HCT116 (cell line): ENCODE measurements at regions not wholly inside any gene's neighbourhood (a gene's known extent, or its start where the extent isn't known, plus 50 kb on each side); places are given as distances from the start of the nearest gene placed in this dataset.

Experiments
- ATAC-seq: fragments of 200-7000 bp; cut with Tn5 transposase; 2 replicates; pipeline ENCODE4 v1.9.1; 2020; ENCODE audit warnings: mild to moderate bottlenecking, moderate library complexity
- BruUV-seq: library from RNA; stranded (reverse); fragments of 400-500 nt; replicated peaks from 2 replicates; lab custom pipeline; 2021; lab: Mats Ljungman, UMichigan
- CTCF ChIA-PET: fragments of 300-600 bp; sonication (Branson Sonifier 250); formaldehyde crosslinking; loops from one replicate; lab custom pipeline; 2021; ENCODE audit warnings: antibody characterized with exemption; lab: Charles Lee
- POLR2A ChIA-PET: fragments of 300-600, 350-600 bp; sonication (Branson Sonifier 250); formaldehyde crosslinking; loops from one replicate; lab custom pipeline; 2021; ENCODE audit warnings: antibody characterized with exemption; lab: Charles Lee
- RAD21 ChIA-PET, 2 experiments: fragments of 300-600 bp; sonication (Branson Sonifier 250); formaldehyde crosslinking; loops; one replicate each; lab custom pipeline; 2023; ENCODE audit warnings: low total read pairs in 2 of 2; ENCODE audit not compliant: uncharacterized antibody in 2 of 2, unreplicated experiment in 2 of 2, low non-redundant PET in 1 of 2; lab: Charles Lee
- DNase-seq: peaks from one replicate; pipeline ENCODE4 v3.0.0-alpha.2; 2010; ENCODE audit warnings: low read depth, low spot score
- H2AFZ ChIP-seq: fragments of 200-600 bp; shearing (Covaris generic), sonication (generic); 2 replicates; pipeline ENCODE4 v1.6.1; 2017; ENCODE audit warnings: low read depth, mixed run types, mixed read lengths, antibody characterized with exemption, low read length; ENCODE audit not compliant: poor library complexity, severe bottlenecking
- H3K27ac ChIP-seq: 2 replicates; pipeline ENCODE4 v1.5.1; 2012; ENCODE audit warnings: low read depth, low read length
- H3K27me3 ChIP-seq: fragments of 200-600 bp; sonication (generic); 2 replicates; pipeline ENCODE4 v1.6.1; 2016; ENCODE audit warnings: mixed run types, low read length, mixed read lengths; ENCODE audit not compliant: insufficient read depth
- H3K36me3 ChIP-seq, 2 experiments: fragments of 200-500 bp in 1 of 2; fragments of 200-600 bp in 1 of 2; sonication (Bioruptor generic) in 1 of 2; sonication (generic) in 1 of 2; 2 replicates each; pipeline versions ENCODE4 v1.5.1 to v1.6.1; 2014 to 2016; ENCODE audit warnings: low read length in 2 of 2, inconsistent platforms in 1 of 2, mixed read lengths in 1 of 2, mixed run types in 1 of 2; ENCODE audit not compliant: insufficient read depth in 2 of 2, control insufficient read depth in 1 of 2
- H3K4me1 ChIP-seq, 2 experiments: fragments of 200-600 bp in 1 of 2; sonication (generic) in 1 of 2; 2 replicates each; pipeline versions ENCODE4 v1.5.1 to v1.6.1; 2012 to 2017; ENCODE audit warnings: low read length in 2 of 2, inconsistent platforms in 1 of 2, mild to moderate bottlenecking in 1 of 2, mixed read lengths in 1 of 2, mixed run types in 1 of 2, moderate library complexity in 1 of 2; ENCODE audit not compliant: insufficient read depth in 2 of 2, control insufficient read depth in 1 of 2
- H3K4me2 ChIP-seq: fragments of 200-600 bp; sonication (generic); 2 replicates; pipeline ENCODE4 v1.6.1; 2017; ENCODE audit warnings: mixed run types, low read length, mixed read lengths
- H3K4me3 ChIP-seq, 2 experiments: fragments of 200-600 bp in 1 of 2; sonication (generic) in 1 of 2; replicated peaks in 1 of 2; 2 replicates each; pipeline ENCODE4 v1.5.1; 2011 to 2016; ENCODE audit warnings: low read length in 2 of 2, control low read depth in 1 of 2, low read depth in 1 of 2, mild to moderate bottlenecking in 1 of 2, mixed read lengths in 1 of 2, mixed run types in 1 of 2
- H3K79me2 ChIP-seq: fragments of 200-600 bp; sonication (generic); 2 replicates; pipeline ENCODE4 v1.6.1; 2017; ENCODE audit warnings: mild to moderate bottlenecking, mixed run types, low read length, moderate library complexity, mixed read lengths; ENCODE audit not compliant: insufficient read depth
- H3K9ac ChIP-seq: fragments of 200-600 bp; sonication (generic); 2 replicates; pipeline ENCODE4 v1.6.1; 2016; ENCODE audit warnings: low read length, mixed read lengths
- H3K9me2 ChIP-seq: fragments of 200-600 bp; sonication (generic), shearing (Covaris generic); 2 replicates; pipeline ENCODE4 v1.6.1; 2017; ENCODE audit warnings: mixed run types, mild to moderate bottlenecking, moderate library complexity; ENCODE audit not compliant: insufficient read depth
- H3K9me3 ChIP-seq, 2 experiments: fragments of 200-500 bp in 1 of 2; fragments of 200-600 bp in 1 of 2; sonication (Bioruptor generic) in 1 of 2; sonication (generic) in 1 of 2; 2 replicates each; pipeline ENCODE4 v1.6.1; 2014 to 2017; ENCODE audit warnings: low read length in 2 of 2, mixed read lengths in 2 of 2, inconsistent platforms in 1 of 2, low read depth in 1 of 2, mild to moderate bottlenecking in 1 of 2, mixed run types in 1 of 2, moderate library complexity in 1 of 2; ENCODE audit not compliant: control insufficient read depth in 1 of 2, insufficient read depth in 1 of 2
- H4K20me1 ChIP-seq: fragments of 200-600 bp; sonication (generic), shearing (Covaris generic); 2 replicates; pipeline ENCODE4 v1.6.1; 2017; ENCODE audit warnings: mixed run types, mild to moderate bottlenecking, moderate library complexity; ENCODE audit not compliant: insufficient read depth
- ATF3 ChIP-seq: IDR thresholded peaks from 2 replicates; pipeline ENCODE4 v1.6.1; 2012
- CBX3 ChIP-seq: IDR thresholded peaks from 2 replicates; pipeline ENCODE4 v1.6.1; 2012; ENCODE audit warnings: low read depth
- CEBPB ChIP-seq: IDR thresholded peaks from 2 replicates; pipeline ENCODE4 v1.6.1; 2012; ENCODE audit warnings: low read depth
- CTCF ChIP-seq, 3 experiments: fragments of 200-600 bp in 1 of 3; sonication (generic) in 1 of 3; IDR thresholded peaks in 2 of 3; conservative IDR thresholded peaks in 1 of 3; 2 replicates each; pipeline ENCODE4 v1.5.1; 2012 to 2017; ENCODE audit warnings: low read depth in 2 of 3, low read length in 2 of 3, antibody characterized with exemption in 1 of 3, borderline replicate concordance in 1 of 3, control low read depth in 1 of 3, mild to moderate bottlenecking in 1 of 3, mixed read lengths in 1 of 3, mixed run types in 1 of 3, moderate library complexity in 1 of 3; ENCODE audit not compliant: insufficient read depth in 1 of 3
- EGR1 ChIP-seq: IDR thresholded peaks from 2 replicates; pipeline ENCODE4 v1.6.1; 2012; ENCODE audit warnings: low read depth
- ELF1 ChIP-seq: IDR thresholded peaks from 2 replicates; pipeline ENCODE4 v1.6.1; 2012; ENCODE audit warnings: low read depth, borderline replicate concordance
- EZH2phosphoT487 ChIP-seq: fragments of 200-600 bp; IDR thresholded peaks from 2 replicates; pipeline ENCODE4 v1.6.1; 2018; ENCODE audit warnings: antibody characterized with exemption, borderline replicate concordance
- FOSL1 ChIP-seq: IDR thresholded peaks from 2 replicates; pipeline ENCODE4 v1.6.1; 2012; ENCODE audit warnings: low read depth
- JUND ChIP-seq: IDR thresholded peaks from 2 replicates; pipeline ENCODE4 v1.6.1; 2012
- POLR2A ChIP-seq: IDR thresholded peaks from 2 replicates; pipeline ENCODE4 v1.7.0; 2011; ENCODE audit warnings: borderline replicate concordance; ENCODE audit not compliant: insufficient read depth, insufficient read length; ENCODE audit errors: extremely low read depth
- RAD21 ChIP-seq: IDR thresholded peaks from 2 replicates; pipeline ENCODE4 v1.6.1; 2012; ENCODE audit warnings: low read depth, mild to moderate bottlenecking
- SP1 ChIP-seq: IDR thresholded peaks from 2 replicates; pipeline ENCODE4 v1.6.1; 2012; ENCODE audit warnings: low read depth
- YY1 ChIP-seq: IDR thresholded peaks from 2 replicates; pipeline ENCODE4 v1.6.1; 2011; ENCODE audit warnings: low read length, low read depth, moderate library complexity, mild to moderate bottlenecking; ENCODE audit not compliant: insufficient replicate concordance; ENCODE audit errors: extremely low read depth
- intact Hi-C: fragments of 100-400 bp; cut with micrococcal nuclease; formaldehyde crosslinking; loops from 2 replicates; pipeline ENCODE4 v1.10.0; 2022

- Histone ChIP-seq H3K9me3 (no peaks in the 10 kb centered on the region), H4K20me1 (no peaks in the 10 kb centered on the region), H3K4me1 (no peaks in the 10 kb centered on the region), H2AFZ (no peak overlapping the region), H3K9ac (no peak overlapping the region), H3K79me2 (no peaks in the 10 kb centered on the region), H3K4me3 (no peak overlapping the region), H3K9me2 (no peaks in the 10 kb centered on the region), H3K27ac (no peak overlapping the region), H3K36me3 (no peaks in the 10 kb centered on the region), H3K27me3 (peaks cover 3% of the 10 kb centered on the region; the same call in 1 of the 2 replicates), H3K4me2 (no peak overlapping the region)
- TF ChIP-seq POLR2A: no peak
- no peak for TF ChIP-seq SP1
- TF ChIP-seq EGR1: no peak
- no peak for TF ChIP-seq CEBPB
- TF ChIP-seq FOSL1: no peak
- no peak for TF ChIP-seq ATF3
- TF ChIP-seq YY1: no peak
- TF ChIP-seq CBX3: no peak
- no peak for TF ChIP-seq ELF1
- TF ChIP-seq EZH2phosphoT487: no peak
- TF ChIP-seq RAD21: no peak
- TF ChIP-seq JUND: no peak
- no peak for TF ChIP-seq CTCF (IDR thresholded peaks at IDR 0.05 in 2 of 3, conservative IDR thresholded peaks at IDR 0.05 in 1 of 3; ENCODE audit: borderline replicate concordance in 1 of 3, insufficient read depth in 1 of 3, low read depth in 2 of 3, low read length in 2 of 3)
- ATAC-seq (no peak), DNase-seq (no peak)
- BruUV-seq: no TSS peak
- CTCF ChIA-PET: no interaction called here
- POLR2A ChIA-PET: no interaction called here
- RAD21 ChIA-PET: no interaction called here
- intact Hi-C loops: no loop called here
Measured at GRCh38 chr18:57258131-57258777, 94.1 kb upstream of the ST8SIA3 start.
